ENCODE measurements at regions not wholly inside any gene's neighbourhood (a gene's known extent, or its start where the extent isn't known, plus 50 kb on each side); places are given as distances from the start of the nearest gene placed in this dataset.

GRCh38 chr9:2496934-2497333 is 124.7 kb upstream of the VLDLR start:
- ATAC-seq (ENCODE audit: poor library complexity) (no peak), DNase-seq (no peak)
- CTCF ChIA-PET = no interaction called here
- Mint-ChIP-seq H3K27ac (no peak overlapping the region), H3K4me3 (no peak overlapping the region), H3K4me1 (ENCODE audit: low read depth) (no peaks in the 10 kb centered on the region), H3K27me3 (no peaks in the 10 kb centered on the region), H3K36me3 (ENCODE audit: low read depth) (no peaks in the 10 kb centered on the region), H3K9me3 (no peaks in the 10 kb centered on the region)
- Histone ChIP-seq H3K4me3 (ENCODE audit: low read length) (no peak overlapping the region), H3K4me1 (ENCODE audit: insufficient read depth, low read length) (no peaks in the 10 kb centered on the region), H3K27me3 (ENCODE audit: control insufficient read depth in 1 of 2, insufficient read depth in 2 of 2, low read length in 2 of 2) (no peaks in the 10 kb centered on the region), H3K27ac (ENCODE audit: low read depth in 1 of 2, low read length in 2 of 2) (no peak overlapping the region), H3K36me3 (ENCODE audit: insufficient read depth, low read length) (no peaks in the 10 kb centered on the region), H3K9me3 (ENCODE audit: control insufficient read depth in 1 of 2, insufficient read depth in 1 of 2, low read length in 2 of 2) (no peaks in the 10 kb centered on the region)
- intact Hi-C loops (cut with DNase I, micrococcal nuclease) = no loop called here
- POLR2A ChIA-PET = no interaction called here
- no peak for TF ChIP-seq CTCF (IDR thresholded peaks at IDR 0.05)

GRCh38 chr9:2497666-2498400 is 123.8 kb upstream of the VLDLR start:
- DNase-seq (no peak), ATAC-seq (ENCODE audit: poor library complexity) (no peak)
- no peak overlapping the region for H3K27ac ChIP-seq (ENCODE audit: low read depth in 1 of 2, low read length in 2 of 2)
- intact Hi-C loops (cut with DNase I, micrococcal nuclease) = no loop called here
- no peak overlapping the region for H3K4me3 Mint-ChIP-seq
- no peaks in the 10 kb centered on the region for H3K36me3 Mint-ChIP-seq (ENCODE audit: low read depth)
- no peaks in the 10 kb centered on the region for H3K27me3 Mint-ChIP-seq
- H3K27me3 ChIP-seq (ENCODE audit: control insufficient read depth in 1 of 2, insufficient read depth in 2 of 2, low read length in 2 of 2) = no peaks in the 10 kb centered on the region
- H3K36me3 ChIP-seq (ENCODE audit: insufficient read depth, low read length) = no peaks in the 10 kb centered on the region
- H3K4me1 ChIP-seq (ENCODE audit: insufficient read depth, low read length) = no peaks in the 10 kb centered on the region
- no peaks in the 10 kb centered on the region for H3K9me3 ChIP-seq (ENCODE audit: control insufficient read depth in 1 of 2, insufficient read depth in 1 of 2, low read length in 2 of 2)
- H3K9me3 Mint-ChIP-seq = no peaks in the 10 kb centered on the region
- no peak overlapping the region for H3K27ac Mint-ChIP-seq
- CTCF ChIA-PET = no interaction called here
- H3K4me3 ChIP-seq (ENCODE audit: low read length) = no peak overlapping the region
- POLR2A ChIA-PET = no interaction called here
- TF ChIP-seq CTCF (IDR thresholded peaks at IDR 0.05) = no peak
- no peaks in the 10 kb centered on the region for H3K4me1 Mint-ChIP-seq (ENCODE audit: low read depth)

GRCh38 chr9:2502210-2502609 is 119.4 kb upstream of the VLDLR start:
- H3K27me3 ChIP-seq (ENCODE audit: control insufficient read depth in 1 of 2, insufficient read depth in 2 of 2, low read length in 2 of 2) = no peaks in the 10 kb centered on the region
- Mint-ChIP-seq H3K27me3 (no peaks in the 10 kb centered on the region), H3K4me1 (ENCODE audit: low read depth) (no peaks in the 10 kb centered on the region), H3K9me3 (no peaks in the 10 kb centered on the region), H3K27ac (no peak overlapping the region), H3K36me3 (ENCODE audit: low read depth) (no peaks in the 10 kb centered on the region), H3K4me3 (no peak overlapping the region)
- ATAC-seq (ENCODE audit: poor library complexity) (no peak), DNase-seq (no peak)
- H3K4me3 ChIP-seq (ENCODE audit: low read length) = no peak overlapping the region
- CTCF ChIA-PET = no interaction called here
- no peak overlapping the region for H3K27ac ChIP-seq (ENCODE audit: low read depth in 1 of 2, low read length in 2 of 2)
- POLR2A ChIA-PET = no interaction called here
- no peaks in the 10 kb centered on the region for H3K4me1 ChIP-seq (ENCODE audit: insufficient read depth, low read length)
- no peaks in the 10 kb centered on the region for H3K9me3 ChIP-seq (ENCODE audit: control insufficient read depth in 1 of 2, insufficient read depth in 1 of 2, low read length in 2 of 2)
- no peak for TF ChIP-seq CTCF (IDR thresholded peaks at IDR 0.05)
- intact Hi-C loops (cut with DNase I, micrococcal nuclease) = no loop called here
- no peaks in the 10 kb centered on the region for H3K36me3 ChIP-seq (ENCODE audit: insufficient read depth, low read length)

Measured in CD4-positive, alpha-beta T cell (primary cell).